GM19023 (cell line): ENCODE measurements at regions not wholly inside any gene's neighbourhood (a gene's known extent, or its start where the extent isn't known, plus 50 kb on each side); places are given as distances from the start of the nearest gene placed in this dataset.

ENCODE experiments used
- ATAC-seq: cut with Tn5 transposase; IDR thresholded peaks from one replicate; pipeline ENCODE4 v1.9.1; 2021; ENCODE audit warnings: mild to moderate bottlenecking, moderate library complexity; ENCODE audit not compliant: unreplicated experiment

DNA sequence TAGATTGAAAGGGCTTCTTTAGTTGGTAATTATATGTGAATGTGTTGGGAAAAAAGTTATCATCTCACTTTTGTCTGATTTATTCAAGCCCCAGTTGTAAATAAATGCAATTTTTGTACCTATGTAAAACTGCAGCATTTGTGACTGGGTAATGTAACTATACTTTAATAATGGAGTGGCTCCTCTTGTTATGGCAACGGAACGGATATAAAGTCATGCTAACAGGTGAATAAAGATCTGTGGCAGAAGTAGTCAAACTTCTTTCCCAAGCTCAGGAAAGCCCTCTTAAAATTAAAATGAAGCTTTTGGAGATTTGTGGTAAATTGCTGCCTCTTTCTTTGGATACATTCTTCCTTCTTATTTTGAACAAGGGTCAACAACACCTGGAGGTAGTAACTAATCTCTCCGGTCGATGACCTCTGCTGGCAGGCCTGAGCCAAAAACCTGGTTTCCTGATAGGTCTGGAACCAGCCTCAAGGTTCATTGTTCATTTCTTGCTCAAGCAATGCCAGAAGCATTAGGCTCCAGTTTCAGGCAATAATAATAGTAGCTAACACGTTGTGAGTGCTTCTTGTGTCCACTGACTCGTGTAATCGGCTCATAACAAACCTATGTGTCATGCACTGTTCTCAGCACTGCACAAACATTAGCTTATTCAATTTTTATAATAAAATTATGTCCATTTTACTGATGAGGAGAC is 313.4 kb upstream of the DACH1 start:
- no peak for ATAC-seq

DNA sequence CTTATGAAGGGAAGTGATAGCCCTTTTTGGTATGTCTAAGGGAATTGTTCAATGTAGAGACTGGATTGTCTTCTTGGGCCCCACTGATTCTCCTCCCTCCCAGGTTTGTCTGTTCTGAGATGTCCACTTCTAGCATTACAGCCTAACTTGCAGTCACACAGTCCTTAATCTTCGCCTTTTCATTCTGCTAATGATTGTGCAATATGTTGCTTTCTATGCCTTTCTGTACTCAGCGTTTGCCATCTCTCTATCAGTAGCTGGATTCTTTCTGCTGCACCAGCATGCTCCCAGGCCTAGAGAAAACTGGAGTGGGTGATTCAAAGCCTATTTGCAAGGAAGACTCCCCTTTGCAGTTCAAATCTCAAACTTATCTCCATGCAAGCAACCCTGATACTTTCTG is 307.5 kb upstream of the DACH1 start:
- ATAC-seq = no peak

DNA sequence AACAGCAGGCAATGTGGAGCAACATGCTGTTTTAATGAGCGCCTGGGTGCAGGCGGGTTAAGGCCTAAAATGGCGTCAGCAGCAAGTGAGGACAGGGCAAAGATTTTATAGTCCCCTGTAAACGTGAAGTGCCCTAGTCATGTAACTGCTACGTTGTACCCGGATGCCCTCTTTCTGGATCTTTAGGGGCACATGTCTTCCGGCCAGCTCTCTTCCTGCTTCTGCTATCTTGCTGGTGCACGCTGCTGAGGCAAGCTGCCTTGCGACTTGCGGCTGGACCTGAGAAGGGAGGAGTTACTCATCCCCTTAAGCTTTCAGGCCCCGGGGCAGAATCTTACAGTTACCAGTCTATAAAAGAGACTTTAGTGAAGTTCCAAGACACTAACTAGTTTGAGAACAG is 303.6 kb upstream of the DACH1 start:
- ATAC-seq = no peak

DNA sequence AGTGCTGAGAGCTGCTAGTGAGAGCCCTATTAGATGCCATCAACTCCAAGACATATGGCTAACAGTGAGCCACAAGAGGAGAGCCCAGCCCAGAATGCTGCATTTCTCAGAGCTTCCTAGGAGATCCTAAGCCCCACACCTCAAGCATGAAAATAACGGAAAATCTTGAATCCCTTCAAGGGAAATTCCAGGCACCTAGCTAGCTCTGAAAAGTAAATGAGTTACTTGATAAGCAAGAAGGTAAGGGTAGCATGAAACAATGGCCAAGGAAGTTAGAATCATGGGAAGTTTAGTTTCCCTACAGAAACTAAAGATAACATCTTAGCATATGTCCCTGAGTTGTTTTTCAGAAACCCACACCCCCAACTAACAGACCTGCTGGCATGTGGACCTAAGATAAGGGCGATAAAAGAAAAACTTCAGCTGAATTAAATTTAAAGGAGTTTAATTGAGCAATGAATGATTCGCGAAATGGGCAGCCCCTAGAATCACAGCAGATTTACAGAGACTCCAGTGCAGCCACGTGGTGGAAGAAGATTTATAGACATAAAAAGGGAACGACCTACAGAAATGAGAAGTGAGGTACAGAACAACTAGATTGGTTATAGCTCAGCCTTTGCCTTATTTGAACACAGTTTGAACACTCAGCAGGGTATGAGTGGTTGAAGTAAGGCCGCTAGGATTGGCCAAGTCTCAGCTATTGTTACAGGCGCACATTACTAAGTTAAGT is 301.3 kb upstream of the DACH1 start:
- no peak for ATAC-seq

DNA sequence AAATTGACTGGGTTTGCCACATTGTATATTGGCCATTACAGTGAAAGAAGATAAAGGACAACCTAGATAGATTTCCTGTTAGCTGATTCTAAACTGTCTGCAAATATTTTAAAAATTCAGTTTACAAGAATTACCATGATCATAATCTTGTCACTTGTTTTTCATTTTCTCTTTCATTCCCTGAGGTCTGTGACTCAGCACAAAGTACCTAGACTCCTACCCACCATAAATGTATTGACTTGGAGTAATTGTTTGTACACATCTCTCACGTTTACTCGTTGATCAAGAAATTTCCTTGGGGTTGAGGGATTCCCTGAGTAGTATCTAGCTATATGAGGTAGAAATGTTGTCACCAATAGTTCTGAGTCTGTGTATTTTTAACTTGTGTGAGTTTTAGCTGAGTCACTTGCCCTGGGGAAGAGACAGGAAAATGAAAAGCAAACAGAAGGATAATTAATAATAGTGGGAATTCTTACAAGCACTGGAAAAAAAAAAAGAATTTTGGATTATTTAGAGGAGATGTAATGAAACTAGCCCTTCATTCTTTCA is 299.2 kb upstream of the DACH1 start:
- no peak for ATAC-seq

DNA sequence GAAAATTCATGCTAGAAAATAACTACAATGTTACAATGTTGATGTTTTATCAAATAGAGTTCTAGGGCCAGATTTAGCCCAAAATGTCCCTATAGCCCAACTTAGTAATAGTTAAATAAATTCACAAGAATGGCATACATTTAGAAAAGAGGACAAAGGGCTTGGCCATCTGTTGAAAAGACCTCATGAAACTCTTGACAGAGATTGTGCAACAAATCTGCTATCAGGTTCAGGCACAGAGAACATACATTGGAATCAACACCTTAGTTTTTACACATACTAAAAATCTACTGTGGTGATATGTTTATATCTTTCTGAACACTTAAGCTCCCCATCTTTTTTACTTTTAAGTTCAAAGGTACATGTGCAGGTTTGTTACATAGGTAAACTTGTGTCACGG is 298.3 kb upstream of the DACH1 start:
- no peak for ATAC-seq

DNA sequence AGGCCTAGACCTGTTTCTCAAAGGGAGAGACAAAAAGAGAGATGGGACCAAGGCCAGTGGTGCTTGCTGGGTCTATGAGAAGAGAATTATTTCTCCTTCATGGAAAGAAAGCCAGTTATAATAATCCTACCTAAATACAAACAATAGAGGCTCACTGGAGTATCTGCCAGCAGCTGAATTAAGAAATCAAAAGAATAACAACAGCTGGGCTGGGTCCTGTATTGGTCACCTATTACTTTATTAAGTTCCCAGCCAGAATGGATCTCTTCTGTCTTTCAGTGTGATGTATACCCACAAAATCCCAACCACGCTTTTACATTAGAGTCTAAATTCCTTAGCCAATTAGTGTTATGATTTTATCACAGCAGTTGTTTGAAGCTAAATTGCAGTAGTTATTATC is 297.8 kb upstream of the DACH1 start:
- no peak for ATAC-seq

DNA sequence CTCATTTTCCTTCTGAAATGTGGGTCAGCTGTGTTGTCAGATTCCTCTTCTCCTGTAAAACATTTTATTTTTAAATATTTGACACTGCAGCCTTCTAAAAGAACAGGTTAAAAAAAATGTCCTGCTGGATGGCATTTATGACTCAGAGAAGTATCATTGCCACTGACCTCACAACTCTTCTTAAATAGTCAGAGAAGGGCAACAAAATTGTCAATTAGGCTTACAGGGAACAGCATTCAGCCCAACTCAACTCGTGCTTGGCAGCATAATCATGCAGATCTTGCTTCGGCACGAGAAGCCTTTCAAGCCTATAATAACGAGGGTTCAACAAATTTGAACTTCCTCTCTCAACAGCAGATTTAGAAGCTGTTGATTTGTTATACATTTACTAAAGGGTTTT is 296.7 kb upstream of the DACH1 start:
- ATAC-seq = no peak

DNA sequence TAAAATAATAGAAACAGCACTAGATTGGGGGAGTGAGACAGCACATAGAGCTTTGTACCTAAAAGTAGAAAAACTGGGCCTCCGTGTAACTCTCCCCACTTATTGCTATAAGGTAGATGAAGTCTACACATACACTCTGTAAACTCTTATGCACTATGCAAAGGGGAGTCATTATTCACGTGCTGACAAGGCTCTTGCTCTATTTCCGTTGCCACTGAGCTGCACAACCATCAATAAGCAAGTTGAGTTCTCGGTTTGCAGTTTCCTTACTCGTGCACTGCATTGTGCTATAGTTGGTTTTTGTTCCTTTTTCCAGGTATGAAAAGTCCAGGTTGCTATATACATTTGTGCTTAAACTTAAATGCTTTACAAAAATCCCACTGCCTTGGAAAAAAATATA is 294.0 kb upstream of the DACH1 start:
- no peak for ATAC-seq

DNA sequence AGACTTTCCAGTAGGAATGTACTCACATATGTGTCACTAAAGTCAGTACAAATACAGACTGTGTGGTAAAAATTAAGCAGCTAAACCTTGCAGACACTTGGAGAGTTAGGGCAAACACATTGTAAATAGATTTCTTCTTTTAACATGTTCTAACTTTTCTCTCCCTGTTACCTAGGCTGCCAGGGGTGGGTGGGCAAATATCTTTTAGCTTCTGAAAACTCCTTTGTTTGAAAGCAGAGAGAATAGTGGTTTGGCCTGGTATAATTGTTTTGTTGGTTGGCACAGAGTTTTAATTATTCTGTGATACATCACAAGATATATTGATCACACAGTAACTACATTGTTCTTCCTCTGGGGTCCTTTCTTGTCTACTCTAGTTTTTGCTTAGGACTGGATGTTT is 289.8 kb upstream of the DACH1 start:
- no peak for ATAC-seq

DNA sequence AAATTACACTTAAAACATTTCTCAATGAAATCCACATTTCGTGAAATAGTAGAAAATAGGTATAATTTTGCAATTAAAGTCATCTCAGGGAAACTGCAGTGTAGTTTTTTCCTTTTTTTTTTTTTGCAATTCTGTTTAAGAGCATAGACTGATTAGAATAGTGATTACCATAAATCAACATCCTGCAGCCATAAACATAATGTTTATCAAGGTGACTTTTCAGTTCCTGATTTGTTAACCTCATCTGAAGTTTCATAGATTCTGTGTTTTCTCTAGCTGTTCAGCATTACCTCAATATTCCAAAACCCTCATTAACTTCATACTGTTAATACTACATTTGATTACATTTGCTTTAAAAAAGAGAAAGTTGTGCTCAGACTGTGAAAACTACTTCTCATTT is 286.3 kb upstream of the DACH1 start:
- no peak for ATAC-seq

DNA sequence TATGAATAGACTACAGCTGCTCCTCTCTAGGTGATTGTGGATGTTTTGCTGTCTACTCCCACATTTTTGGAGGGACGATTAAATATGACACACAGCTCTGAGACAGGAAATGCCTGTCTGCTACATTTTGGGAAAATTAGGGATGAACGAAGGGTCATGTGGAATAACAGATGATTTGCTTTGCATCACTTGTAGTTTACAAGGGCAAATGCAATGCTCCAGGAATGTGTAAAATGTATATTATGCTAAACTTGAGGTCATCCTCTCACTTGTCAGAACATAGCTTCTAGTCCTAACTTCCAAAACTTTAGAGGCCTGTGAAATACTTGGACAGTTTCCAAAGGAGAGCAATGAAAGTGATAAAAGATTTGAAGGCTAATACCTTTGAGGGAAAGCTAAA is 284.2 kb upstream of the DACH1 start:
- no peak for ATAC-seq

DNA sequence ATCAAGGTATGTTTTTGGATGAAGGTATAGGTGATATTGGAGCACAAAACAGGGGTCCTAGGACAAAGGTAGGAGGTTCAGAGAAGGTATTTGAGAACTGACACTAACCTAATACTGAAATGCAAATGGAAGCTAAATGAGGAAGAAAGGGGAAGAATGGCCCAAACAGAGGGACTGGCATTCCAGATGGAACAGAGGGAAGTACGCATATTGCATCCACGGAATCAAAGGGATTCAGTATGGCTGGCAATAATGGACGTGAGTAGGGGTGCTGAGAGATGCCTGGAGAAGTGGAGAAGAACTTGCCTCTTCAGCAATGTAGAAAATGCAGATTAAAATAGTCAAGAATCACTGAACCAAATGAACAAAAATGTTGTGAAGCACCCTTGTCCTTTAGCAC is 283.5 kb upstream of the DACH1 start:
- ATAC-seq = no peak

DNA sequence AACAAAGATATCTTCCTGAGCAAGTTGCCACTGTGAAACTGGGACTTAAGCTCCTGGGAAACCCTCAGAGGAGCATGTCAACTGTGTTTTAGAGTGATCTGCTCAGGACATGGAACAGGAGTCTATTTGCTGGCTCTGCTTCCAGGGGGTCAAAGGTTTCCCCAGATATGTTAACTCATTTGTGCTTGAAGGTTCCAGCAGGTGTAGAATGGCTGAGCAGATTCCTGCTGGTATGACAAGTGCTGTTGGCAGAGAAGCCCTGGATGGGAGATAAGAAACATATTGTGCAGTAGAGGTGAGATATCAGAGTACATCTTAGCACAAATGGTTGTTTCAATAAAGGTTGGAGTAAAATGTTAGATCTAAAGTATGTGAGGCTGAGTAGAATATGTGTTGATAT is 282.7 kb upstream of the DACH1 start:
- no peak for ATAC-seq

DNA sequence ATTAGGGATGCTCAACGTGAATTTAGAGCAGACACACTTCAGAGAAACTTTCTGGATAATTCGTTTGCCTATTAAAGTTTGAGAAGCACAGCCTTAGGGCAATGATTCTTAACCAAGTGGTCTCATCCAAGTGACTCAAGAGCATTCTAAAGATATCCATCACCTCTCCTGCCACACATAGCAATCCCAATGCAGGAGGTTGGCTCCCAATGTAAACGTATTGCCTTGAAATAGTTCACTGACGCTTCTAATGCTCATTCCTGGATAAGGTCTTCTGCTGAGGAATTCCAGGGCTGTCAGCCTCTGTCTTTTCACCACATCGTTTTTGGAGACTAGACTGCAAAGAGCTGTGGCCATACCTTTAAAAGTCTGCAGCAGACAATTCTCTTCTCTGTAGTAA is 279.8 kb upstream of the DACH1 start:
- no peak for ATAC-seq

DNA sequence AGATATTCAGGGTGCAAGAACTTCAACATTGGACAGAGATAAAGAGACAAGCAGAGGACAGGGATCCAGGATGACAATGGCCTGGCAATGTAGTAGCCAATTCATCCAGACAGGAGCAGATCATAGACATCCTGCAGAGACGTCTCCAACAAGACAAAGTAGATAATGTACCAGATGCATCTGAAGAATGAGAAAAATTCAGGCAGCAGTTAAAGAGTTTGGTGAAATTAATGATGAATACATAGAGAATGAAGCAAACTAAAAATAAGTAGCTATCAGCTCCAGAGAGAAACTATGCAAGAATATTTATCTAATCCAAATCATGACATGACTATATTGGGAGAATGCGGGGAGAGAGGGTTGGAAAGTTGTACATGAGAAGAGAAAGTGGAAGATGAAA is 278.4 kb upstream of the DACH1 start:
- ATAC-seq = no peak

DNA sequence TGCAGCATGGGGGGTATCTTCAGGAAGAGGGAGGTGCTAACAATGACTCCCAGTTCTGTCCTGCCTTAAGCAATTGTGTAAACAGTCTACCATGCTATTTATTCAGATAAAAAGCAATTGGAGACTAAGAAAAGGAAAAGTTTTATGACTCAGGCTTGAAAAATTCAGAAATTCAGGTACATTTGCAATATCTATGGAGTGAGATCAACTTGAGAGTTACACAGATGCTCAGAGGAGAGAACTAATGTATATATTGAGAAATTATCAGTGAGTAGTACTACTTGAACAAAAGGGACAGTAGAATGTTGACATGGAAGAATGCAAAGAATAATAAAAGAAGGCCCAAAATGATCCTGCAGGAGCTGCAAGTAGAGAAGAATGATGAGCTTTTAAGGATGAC is 277.6 kb upstream of the DACH1 start:
- no peak for ATAC-seq

DNA sequence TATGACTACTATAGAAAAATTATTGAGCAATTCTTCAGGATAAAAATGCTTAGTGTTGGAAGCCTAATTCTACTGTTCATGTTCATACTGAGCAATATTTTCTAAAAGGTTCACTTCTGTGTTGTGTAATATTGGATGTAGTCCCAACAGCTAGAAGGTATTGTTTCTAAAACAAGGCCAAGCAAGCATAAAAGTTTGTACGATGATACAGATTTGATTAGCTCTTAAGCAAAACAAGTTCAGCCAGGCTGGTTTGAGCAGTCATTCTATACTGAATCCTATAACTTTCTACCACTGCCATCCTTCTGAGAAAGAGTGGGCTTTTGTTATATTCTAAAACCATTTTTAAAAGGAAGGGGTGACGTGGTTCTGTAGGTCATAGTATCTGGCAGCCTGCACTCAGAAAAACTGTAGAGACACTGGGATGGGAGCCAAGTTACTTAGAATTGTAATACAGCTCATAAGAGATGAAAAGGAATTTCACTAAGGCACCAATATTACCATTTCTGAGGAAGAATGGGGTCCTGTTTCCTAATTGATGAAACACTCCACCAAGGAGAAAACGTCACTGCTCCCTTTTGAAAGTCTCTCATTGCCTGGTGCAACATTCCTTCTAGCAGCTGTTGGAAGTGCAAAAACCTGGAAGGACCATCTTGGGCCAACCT is 275.0 kb upstream of the DACH1 start:
- ATAC-seq = no peak

DNA sequence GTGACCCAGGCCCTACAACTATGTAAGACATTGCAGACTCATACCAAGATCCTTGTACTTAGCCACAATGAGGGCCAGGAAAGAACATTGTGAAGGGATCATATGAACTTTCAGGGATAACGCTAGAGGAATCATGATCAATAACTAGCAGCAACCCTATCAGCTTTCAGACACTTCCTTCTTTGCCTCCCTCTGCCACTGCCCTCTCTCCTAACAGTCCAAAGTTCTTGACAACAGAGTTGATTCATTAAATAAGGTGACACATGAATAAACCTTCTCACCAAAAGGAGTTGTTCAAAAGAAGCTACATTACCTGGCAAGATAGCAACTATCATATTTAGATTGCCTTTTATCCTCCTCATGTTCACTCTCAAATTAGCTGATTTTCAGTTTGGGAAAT is 272.2 kb upstream of the DACH1 start:
- ATAC-seq = no peak

DNA sequence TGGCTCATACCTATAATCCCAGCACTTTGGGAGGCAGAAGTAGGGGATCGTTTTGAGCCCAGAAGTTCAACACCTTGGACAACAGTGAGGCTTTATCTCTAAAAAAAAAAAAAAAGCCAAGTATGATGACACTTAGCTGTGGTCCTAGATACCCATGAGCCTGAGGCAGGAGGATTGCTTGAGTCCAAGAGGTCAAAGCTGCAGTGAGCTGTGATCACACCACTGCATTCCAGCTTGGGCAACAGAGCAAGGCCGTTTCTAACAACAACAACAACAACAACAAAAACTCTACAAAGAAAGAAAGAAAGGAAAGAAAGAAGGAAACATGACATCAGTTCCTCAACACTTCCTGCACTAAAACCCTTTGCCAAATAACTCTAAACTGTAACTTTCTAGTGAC is 265.1 kb upstream of the DACH1 start:
- ATAC-seq = no peak

DNA sequence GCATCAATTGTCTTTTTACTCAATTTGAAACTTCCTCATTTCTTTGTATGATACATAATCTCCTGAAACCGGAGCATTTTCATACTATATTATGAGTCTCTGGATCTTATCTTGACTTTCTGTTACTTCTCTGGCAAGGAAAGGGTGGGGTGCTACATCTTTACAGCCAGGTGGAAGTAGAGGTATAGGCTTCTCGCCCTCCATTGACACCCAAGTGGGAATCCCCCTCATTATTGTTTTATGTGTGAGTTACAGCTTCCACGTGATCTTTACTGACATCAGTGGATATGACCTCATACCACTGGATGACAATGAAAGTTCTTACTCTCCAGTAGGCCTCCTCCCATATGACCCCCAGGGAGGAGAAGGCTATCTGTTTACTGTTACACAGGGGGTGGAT is 262.1 kb upstream of the DACH1 start:
- no peak for ATAC-seq

DNA sequence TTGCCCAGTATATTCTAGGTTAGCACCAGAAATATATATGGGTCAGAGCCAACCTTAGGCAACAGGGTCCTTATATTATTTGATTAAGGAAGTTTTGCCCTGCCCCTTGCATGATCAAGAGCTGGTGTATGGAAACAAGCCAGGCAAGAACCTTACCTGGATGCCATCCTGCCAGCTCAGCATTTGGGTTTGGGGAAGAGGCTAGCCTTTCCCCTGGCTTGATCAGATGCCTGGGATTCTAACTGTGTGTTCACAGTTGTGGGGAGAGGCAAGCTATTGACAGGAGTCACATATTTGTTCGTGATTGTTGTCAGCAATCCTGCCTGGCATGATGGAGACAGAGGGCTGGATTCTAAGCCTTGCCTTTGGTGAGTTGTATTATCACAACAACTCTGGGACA is 260.0 kb upstream of the DACH1 start:
- no peak for ATAC-seq
